ENCODE measurements at regions not wholly inside any gene's neighbourhood (a gene's known extent, or its start where the extent isn't known, plus 50 kb on each side); places are given as distances from the start of the nearest gene placed in this dataset.

DNA sequence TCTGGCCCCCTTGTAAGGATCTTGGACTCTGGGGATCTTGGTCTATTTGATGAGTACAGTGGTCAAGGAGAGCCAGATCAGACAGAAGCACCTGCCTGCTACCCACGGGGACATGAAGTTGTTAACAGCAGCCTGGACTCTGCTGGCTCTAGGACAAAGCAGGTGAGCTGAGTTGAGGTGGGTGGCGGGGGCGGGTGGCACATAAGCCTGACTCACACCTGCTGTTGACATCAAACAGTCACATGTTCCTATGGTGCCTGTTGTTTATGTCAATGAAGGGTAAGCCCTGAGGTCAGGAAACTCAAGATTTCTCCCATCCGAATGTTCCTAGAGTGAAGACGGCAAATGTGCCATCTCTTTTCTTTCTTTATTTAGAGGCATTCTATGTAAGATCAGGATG, 50.1 kb upstream of the CLNK start:
- H3K27ac ChIP-seq: no peak overlapping the region
- TF ChIP-seq, protein P1, sequence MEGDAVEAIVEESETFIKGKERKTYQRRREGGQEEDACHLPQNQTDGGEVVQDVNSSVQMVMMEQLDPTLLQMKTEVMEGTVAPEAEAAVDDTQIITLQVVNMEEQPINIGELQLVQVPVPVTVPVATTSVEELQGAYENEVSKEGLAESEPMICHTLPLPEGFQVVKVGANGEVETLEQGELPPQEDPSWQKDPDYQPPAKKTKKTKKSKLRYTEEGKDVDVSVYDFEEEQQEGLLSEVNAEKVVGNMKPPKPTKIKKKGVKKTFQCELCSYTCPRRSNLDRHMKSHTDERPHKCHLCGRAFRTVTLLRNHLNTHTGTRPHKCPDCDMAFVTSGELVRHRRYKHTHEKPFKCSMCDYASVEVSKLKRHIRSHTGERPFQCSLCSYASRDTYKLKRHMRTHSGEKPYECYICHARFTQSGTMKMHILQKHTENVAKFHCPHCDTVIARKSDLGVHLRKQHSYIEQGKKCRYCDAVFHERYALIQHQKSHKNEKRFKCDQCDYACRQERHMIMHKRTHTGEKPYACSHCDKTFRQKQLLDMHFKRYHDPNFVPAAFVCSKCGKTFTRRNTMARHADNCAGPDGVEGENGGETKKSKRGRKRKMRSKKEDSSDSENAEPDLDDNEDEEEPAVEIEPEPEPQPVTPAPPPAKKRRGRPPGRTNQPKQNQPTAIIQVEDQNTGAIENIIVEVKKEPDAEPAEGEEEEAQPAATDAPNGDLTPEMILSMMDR (conservative IDR thresholded peaks at IDR 0.05): no peak
